HG03066 (cell line): ENCODE measurements at regions not wholly inside any gene's neighbourhood (a gene's known extent, or its start where the extent isn't known, plus 50 kb on each side); places are given as distances from the start of the nearest gene placed in this dataset.
"Not testable (repeated sequence)": the region's sequence is repeated elsewhere in the genome, so short reads cannot be mapped to it uniquely, and the experiment has no call there.

Experiments
- ATAC-seq: cut with Tn5 transposase; IDR thresholded peaks from one replicate; pipeline ENCODE4 v1.9.1; 2021; ENCODE audit warnings: low read depth; ENCODE audit not compliant: unreplicated experiment

- ATAC-seq: no peak
Measured at GRCh38 chr15:59835776-59836175, 146.7 kb upstream of the BNIP2 start.

GRCh38 chr15:59834528-59834927 lies 145.4 kb upstream of the BNIP2 start:
- no peak for ATAC-seq

GRCh38 chr15:59833366-59833765 lies 144.2 kb upstream of the BNIP2 start:
- ATAC-seq: no peak

- ATAC-seq: no peak
Measured at GRCh38 chr15:59830873-59831272, 141.8 kb upstream of the BNIP2 start.

GRCh38 chr15:59830098-59830497 lies 141.0 kb upstream of the BNIP2 start:
- no peak for ATAC-seq

GRCh38 chr15:59828861-59829260 lies 139.7 kb upstream of the BNIP2 start:
- no peak for ATAC-seq

GRCh38 chr15:59828263-59828662 lies 139.1 kb upstream of the BNIP2 start:
- no peak for ATAC-seq

GRCh38 chr15:59825901-59826300 lies 136.8 kb upstream of the BNIP2 start:
- no peak for ATAC-seq

GRCh38 chr15:59821286-59821685 lies 132.2 kb upstream of the BNIP2 start:
- no peak for ATAC-seq

GRCh38 chr15:59819092-59819491 lies 130.0 kb upstream of the BNIP2 start:
- no peak for ATAC-seq

- no peak for ATAC-seq
Measured at GRCh38 chr15:59818336-59818735, 129.2 kb upstream of the BNIP2 start.

- no peak for ATAC-seq
Measured at GRCh38 chr15:59817834-59818233, 128.7 kb upstream of the BNIP2 start.

- no peak for ATAC-seq
Measured at GRCh38 chr15:59817053-59817452, 127.9 kb upstream of the BNIP2 start.

- ATAC-seq: no peak
Measured at GRCh38 chr15:59814409-59814808, 125.3 kb upstream of the BNIP2 start.

- ATAC-seq: no peak
Measured at GRCh38 chr15:59812889-59813288, 123.8 kb upstream of the BNIP2 start.

- no peak for ATAC-seq
Measured at GRCh38 chr15:59812250-59812870, 123.2 kb upstream of the BNIP2 start.

- ATAC-seq: not testable (repeated sequence)
Measured at GRCh38 chr15:59803293-59803966, 114.3 kb upstream of the BNIP2 start.

- ATAC-seq: no peak
Measured at GRCh38 chr15:59801649-59802048, 112.5 kb upstream of the BNIP2 start.

GRCh38 chr15:59798605-59798917 lies 109.4 kb upstream of the BNIP2 start:
- ATAC-seq: no peak

GRCh38 chr15:59797756-59798604 lies 108.9 kb upstream of the BNIP2 start:
- no peak for ATAC-seq

GRCh38 chr15:59794229-59794886 lies 105.2 kb upstream of the BNIP2 start:
- ATAC-seq: no peak
